GM12872 (cell line): ENCODE measurements at regions not wholly inside any gene's neighbourhood (a gene's known extent, or its start where the extent isn't known, plus 50 kb on each side); places are given as distances from the start of the nearest gene placed in this dataset.

ENCODE experiments used
- TF ChIP-seq, protein P1 (sequence below): IDR thresholded peaks from 3 replicates; pipeline ENCODE4 v1.5.1; 2011; ENCODE audit warnings: low read depth, mild to moderate bottlenecking, low read length, moderate library complexity; ENCODE audit not compliant: insufficient read depth

DNA sequence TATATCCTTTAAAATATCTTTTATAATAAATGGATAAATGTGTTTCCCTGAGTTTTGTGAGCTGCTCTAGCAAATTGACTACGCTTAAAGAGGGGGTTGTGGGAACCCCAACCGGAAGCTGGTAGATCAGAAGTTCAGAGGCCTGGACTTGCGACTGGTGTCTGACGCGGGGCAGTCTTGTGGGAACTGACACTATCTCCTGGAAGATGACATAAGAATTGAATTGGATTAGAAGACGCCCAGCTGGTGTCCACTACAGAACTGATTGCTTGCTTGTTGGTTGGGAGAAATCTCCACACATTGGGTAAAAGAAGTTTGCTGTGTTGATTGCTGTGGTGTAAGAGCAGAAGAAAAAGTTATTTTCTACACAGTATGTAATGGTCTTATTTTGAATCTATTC lies 51.1 kb upstream of the AHR start:
- TF ChIP-seq, protein P1, sequence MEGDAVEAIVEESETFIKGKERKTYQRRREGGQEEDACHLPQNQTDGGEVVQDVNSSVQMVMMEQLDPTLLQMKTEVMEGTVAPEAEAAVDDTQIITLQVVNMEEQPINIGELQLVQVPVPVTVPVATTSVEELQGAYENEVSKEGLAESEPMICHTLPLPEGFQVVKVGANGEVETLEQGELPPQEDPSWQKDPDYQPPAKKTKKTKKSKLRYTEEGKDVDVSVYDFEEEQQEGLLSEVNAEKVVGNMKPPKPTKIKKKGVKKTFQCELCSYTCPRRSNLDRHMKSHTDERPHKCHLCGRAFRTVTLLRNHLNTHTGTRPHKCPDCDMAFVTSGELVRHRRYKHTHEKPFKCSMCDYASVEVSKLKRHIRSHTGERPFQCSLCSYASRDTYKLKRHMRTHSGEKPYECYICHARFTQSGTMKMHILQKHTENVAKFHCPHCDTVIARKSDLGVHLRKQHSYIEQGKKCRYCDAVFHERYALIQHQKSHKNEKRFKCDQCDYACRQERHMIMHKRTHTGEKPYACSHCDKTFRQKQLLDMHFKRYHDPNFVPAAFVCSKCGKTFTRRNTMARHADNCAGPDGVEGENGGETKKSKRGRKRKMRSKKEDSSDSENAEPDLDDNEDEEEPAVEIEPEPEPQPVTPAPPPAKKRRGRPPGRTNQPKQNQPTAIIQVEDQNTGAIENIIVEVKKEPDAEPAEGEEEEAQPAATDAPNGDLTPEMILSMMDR = no peak

DNA sequence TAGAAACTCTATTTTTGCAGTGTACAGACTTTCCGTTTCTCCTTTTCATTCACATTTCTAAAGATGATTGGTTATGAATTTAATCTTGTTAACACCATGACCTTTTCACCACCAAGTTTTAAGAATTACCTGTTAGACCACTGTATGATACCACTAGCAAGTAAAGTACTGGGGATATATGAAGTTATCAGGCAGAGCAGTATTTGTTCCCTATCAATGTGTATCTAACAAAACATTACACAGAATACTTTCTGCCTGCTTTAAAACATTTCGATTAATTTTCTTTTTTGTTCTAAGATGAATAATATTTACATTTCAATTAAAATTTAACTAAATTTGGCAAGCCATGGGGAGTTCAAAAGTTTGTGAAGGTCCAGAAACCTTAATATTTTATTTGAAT lies 49.9 kb upstream of the AHR start:
- TF ChIP-seq, protein P1 = no peak
